ENCODE measurements at regions not wholly inside any gene's neighbourhood (a gene's known extent, or its start where the extent isn't known, plus 50 kb on each side); places are given as distances from the start of the nearest gene placed in this dataset.

GRCh38 chr14:29028973-29029582, 262.5 kb downstream of the FOXG1 start:
- Histone ChIP-seq H3K27me3 (replicated peaks) (no peaks in the 10 kb centered on the region), H3K27ac (no peak overlapping the region), H3K36me3 (no peaks in the 10 kb centered on the region), H3K4me3 (no peak overlapping the region), H3K4me1 (replicated peaks) (no peaks in the 10 kb centered on the region), H3K9me3 (replicated peaks) (no peaks in the 10 kb centered on the region)
- DNase-seq (ENCODE audit: low read depth in 1 of 2, low spot score in 2 of 2): no peak

- no peak overlapping the region for H3K27ac ChIP-seq
- H3K9me3 ChIP-seq (replicated peaks): no peaks in the 10 kb centered on the region
- H3K4me1 ChIP-seq (replicated peaks): no peaks in the 10 kb centered on the region
- no peaks in the 10 kb centered on the region for H3K27me3 ChIP-seq (replicated peaks)
- DNase-seq (ENCODE audit: low read depth in 1 of 2, low spot score in 2 of 2): no peak
- no peaks in the 10 kb centered on the region for H3K36me3 ChIP-seq
- H3K4me3 ChIP-seq: no peak overlapping the region
Observed at GRCh38 chr14:29030121-29030520, 263.5 kb downstream of the FOXG1 start.

GRCh38 chr14:29030970-29031369, 264.4 kb downstream of the FOXG1 start:
- no peak for DNase-seq (ENCODE audit: low read depth in 1 of 2, low spot score in 2 of 2)
- Histone ChIP-seq H3K4me3 (no peak overlapping the region), H3K9me3 (replicated peaks) (no peaks in the 10 kb centered on the region), H3K27me3 (replicated peaks) (no peaks in the 10 kb centered on the region), H3K36me3 (no peaks in the 10 kb centered on the region), H3K27ac (no peak overlapping the region), H3K4me1 (replicated peaks) (no peaks in the 10 kb centered on the region)

- Histone ChIP-seq H3K27me3 (replicated peaks) (no peaks in the 10 kb centered on the region), H3K4me1 (replicated peaks) (no peaks in the 10 kb centered on the region), H3K27ac (no peak overlapping the region), H3K36me3 (no peaks in the 10 kb centered on the region), H3K9me3 (replicated peaks) (no peaks in the 10 kb centered on the region), H3K4me3 (no peak overlapping the region)
- DNase-seq (ENCODE audit: low read depth in 1 of 2, low spot score in 2 of 2): no peak
Observed at GRCh38 chr14:29035134-29035533, 268.5 kb downstream of the FOXG1 start.

GRCh38 chr14:29037411-29037810, 270.8 kb downstream of the FOXG1 start:
- no peak for DNase-seq (ENCODE audit: low read depth in 1 of 2, low spot score in 2 of 2)
- Histone ChIP-seq H3K27ac (no peak overlapping the region), H3K9me3 (replicated peaks) (no peaks in the 10 kb centered on the region), H3K4me1 (replicated peaks) (no peaks in the 10 kb centered on the region), H3K36me3 (no peaks in the 10 kb centered on the region), H3K4me3 (no peak overlapping the region), H3K27me3 (replicated peaks) (no peaks in the 10 kb centered on the region)

GRCh38 chr14:29039171-29039570, 272.6 kb downstream of the FOXG1 start:
- H3K4me1 ChIP-seq (replicated peaks): no peaks in the 10 kb centered on the region
- no peak for DNase-seq (ENCODE audit: low read depth in 1 of 2, low spot score in 2 of 2)
- H3K36me3 ChIP-seq: no peaks in the 10 kb centered on the region
- no peaks in the 10 kb centered on the region for H3K27me3 ChIP-seq (replicated peaks)
- no peak overlapping the region for H3K4me3 ChIP-seq
- H3K27ac ChIP-seq: no peak overlapping the region
- H3K9me3 ChIP-seq (replicated peaks): no peaks in the 10 kb centered on the region

GRCh38 chr14:29042551-29042950, 276.0 kb downstream of the FOXG1 start:
- Histone ChIP-seq H3K4me1 (replicated peaks) (no peaks in the 10 kb centered on the region), H3K27ac (no peak overlapping the region), H3K27me3 (replicated peaks) (no peaks in the 10 kb centered on the region), H3K9me3 (replicated peaks) (no peaks in the 10 kb centered on the region), H3K36me3 (no peaks in the 10 kb centered on the region), H3K4me3 (no peak overlapping the region)
- DNase-seq (ENCODE audit: low read depth in 1 of 2, low spot score in 2 of 2): no peak

GRCh38 chr14:29043737-29044136, 277.1 kb downstream of the FOXG1 start:
- Histone ChIP-seq H3K9me3 (replicated peaks) (no peaks in the 10 kb centered on the region), H3K36me3 (no peaks in the 10 kb centered on the region), H3K27ac (no peak overlapping the region), H3K27me3 (replicated peaks) (no peaks in the 10 kb centered on the region), H3K4me3 (no peak overlapping the region), H3K4me1 (replicated peaks) (no peaks in the 10 kb centered on the region)
- no peak for DNase-seq (ENCODE audit: low read depth in 1 of 2, low spot score in 2 of 2)

GRCh38 chr14:29045237-29045636, 278.6 kb downstream of the FOXG1 start:
- Histone ChIP-seq H3K27me3 (replicated peaks) (no peaks in the 10 kb centered on the region), H3K4me1 (replicated peaks) (no peaks in the 10 kb centered on the region), H3K9me3 (replicated peaks) (no peaks in the 10 kb centered on the region), H3K4me3 (no peak overlapping the region), H3K27ac (no peak overlapping the region), H3K36me3 (no peaks in the 10 kb centered on the region)
- DNase-seq (ENCODE audit: low read depth in 1 of 2, low spot score in 2 of 2): no peak

- no peak overlapping the region for H3K27ac ChIP-seq
- no peaks in the 10 kb centered on the region for H3K4me1 ChIP-seq (replicated peaks)
- H3K27me3 ChIP-seq (replicated peaks): no peaks in the 10 kb centered on the region
- no peaks in the 10 kb centered on the region for H3K9me3 ChIP-seq (replicated peaks)
- no peaks in the 10 kb centered on the region for H3K36me3 ChIP-seq
- no peak overlapping the region for H3K4me3 ChIP-seq
- DNase-seq (ENCODE audit: low read depth in 1 of 2, low spot score in 2 of 2): no peak
Observed at GRCh38 chr14:29054119-29054518, 287.5 kb downstream of the FOXG1 start.

- H3K36me3 ChIP-seq: no peaks in the 10 kb centered on the region
- H3K9me3 ChIP-seq (replicated peaks): no peaks in the 10 kb centered on the region
- no peaks in the 10 kb centered on the region for H3K4me1 ChIP-seq (replicated peaks)
Observed at GRCh38 chr14:29056041-29056566, 289.5 kb downstream of the FOXG1 start.

GRCh38 chr14:29061702-29062101, 295.1 kb downstream of the FOXG1 start:
- Histone ChIP-seq H3K4me3 (no peak overlapping the region), H3K9me3 (replicated peaks) (no peaks in the 10 kb centered on the region), H3K36me3 (no peaks in the 10 kb centered on the region), H3K27ac (no peak overlapping the region), H3K4me1 (replicated peaks) (no peaks in the 10 kb centered on the region), H3K27me3 (replicated peaks) (no peaks in the 10 kb centered on the region)
- DNase-seq (ENCODE audit: low read depth in 1 of 2, low spot score in 2 of 2): no peak

More at GRCh38 chr14:29056041-29056566, 289.5 kb downstream of the FOXG1 start:
- no peak for DNase-seq (ENCODE audit: low read depth in 1 of 2, low spot score in 2 of 2)
- no peak overlapping the region for H3K27ac ChIP-seq
- no peak overlapping the region for H3K4me3 ChIP-seq
- no peaks in the 10 kb centered on the region for H3K27me3 ChIP-seq (replicated peaks)

- Histone ChIP-seq H3K27ac (no peak overlapping the region), H3K36me3 (no peaks in the 10 kb centered on the region), H3K4me3 (no peak overlapping the region), H3K27me3 (replicated peaks) (no peaks in the 10 kb centered on the region), H3K4me1 (replicated peaks) (no peaks in the 10 kb centered on the region), H3K9me3 (replicated peaks) (no peaks in the 10 kb centered on the region)
- no peak for DNase-seq (ENCODE audit: low read depth in 1 of 2, low spot score in 2 of 2)
Observed at GRCh38 chr14:29062466-29062865, 295.9 kb downstream of the FOXG1 start.

GRCh38 chr14:29062976-29063375, 296.4 kb downstream of the FOXG1 start:
- Histone ChIP-seq H3K9me3 (replicated peaks) (no peaks in the 10 kb centered on the region), H3K4me1 (replicated peaks) (no peaks in the 10 kb centered on the region), H3K27me3 (replicated peaks) (no peaks in the 10 kb centered on the region), H3K4me3 (no peak overlapping the region), H3K36me3 (no peaks in the 10 kb centered on the region), H3K27ac (no peak overlapping the region)
- DNase-seq (ENCODE audit: low read depth in 1 of 2, low spot score in 2 of 2): no peak

GRCh38 chr14:29064305-29064900, 297.8 kb downstream of the FOXG1 start:
- H3K4me3 ChIP-seq: no peak overlapping the region
- H3K36me3 ChIP-seq: no peaks in the 10 kb centered on the region
- H3K9me3 ChIP-seq (replicated peaks): no peaks in the 10 kb centered on the region
- DNase-seq (ENCODE audit: low read depth in 1 of 2, low spot score in 2 of 2): no peak
- H3K4me1 ChIP-seq (replicated peaks): no peaks in the 10 kb centered on the region
- H3K27me3 ChIP-seq (replicated peaks): no peaks in the 10 kb centered on the region
- H3K27ac ChIP-seq: no peak overlapping the region
